HG02588 (cell line): ENCODE measurements at regions not wholly inside any gene's neighbourhood (a gene's known extent, or its start where the extent isn't known, plus 50 kb on each side); places are given as distances from the start of the nearest gene placed in this dataset.
"Not testable (repeated sequence)": the region's sequence is repeated elsewhere in the genome, so short reads cannot be mapped to it uniquely, and the experiment has no call there.

ENCODE experiments used
- ATAC-seq: cut with Tn5 transposase; IDR thresholded peaks from one replicate; pipeline ENCODE4 v1.9.1; 2021; ENCODE audit warnings: mild to moderate bottlenecking, moderate library complexity; ENCODE audit not compliant: unreplicated experiment

- not testable (repeated sequence) for ATAC-seq
These were observed 765.4 kb downstream of the TAF11L14 start for GRCh38 chr5:18399461-18400327.

DNA sequence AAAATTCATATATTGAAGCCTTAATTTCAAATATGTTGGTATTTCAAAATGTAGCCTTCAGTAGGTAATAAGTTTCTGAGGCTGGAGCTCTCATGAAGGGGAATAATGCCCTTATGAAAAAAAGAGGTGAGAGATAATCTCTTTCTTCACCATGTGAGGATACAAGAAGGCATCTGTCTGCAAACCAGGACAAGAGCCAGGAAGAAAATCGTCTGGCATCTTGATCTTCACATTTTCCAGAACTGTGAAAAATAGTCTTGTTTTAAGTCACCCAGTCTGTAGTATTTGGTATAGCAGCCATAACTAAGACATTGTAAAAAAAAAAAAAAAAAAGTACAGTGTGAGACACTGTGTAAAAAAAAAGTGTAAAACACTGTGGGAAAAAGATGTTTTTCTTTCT lies 768.9 kb downstream of the TAF11L14 start:
- ATAC-seq = no peak

DNA sequence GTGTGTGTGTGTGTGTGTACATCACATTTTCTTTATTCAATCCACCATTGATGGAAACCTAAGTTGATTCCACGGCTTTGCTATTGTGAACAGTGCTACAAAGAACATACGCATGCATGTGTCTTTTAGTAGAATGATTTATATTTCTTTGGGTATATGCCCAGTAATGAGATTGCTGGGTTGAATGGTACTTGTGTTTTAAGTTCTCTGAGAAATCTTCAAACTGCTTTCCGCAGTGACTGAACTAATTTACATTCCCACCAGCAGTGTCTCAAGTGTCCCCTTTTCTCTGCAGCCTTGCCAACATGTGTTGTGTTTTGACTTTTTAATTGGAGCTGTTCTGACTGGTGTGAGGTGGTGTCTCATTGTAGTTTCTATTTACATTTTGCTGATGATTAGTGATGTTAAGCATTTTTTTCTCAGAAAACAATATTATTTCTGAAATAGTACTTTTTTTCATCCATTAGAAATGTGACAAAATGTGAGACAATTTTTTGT lies 769.7 kb downstream of the TAF11L14 start:
- ATAC-seq = no peak

GRCh38 chr5:18420711-18421110 lies 786.5 kb downstream of the TAF11L14 start:
- no peak for ATAC-seq

- no peak for ATAC-seq
These were observed 799.1 kb downstream of the TAF11L14 start for GRCh38 chr5:18433336-18433735.

GRCh38 chr5:18438126-18438525 lies 803.9 kb downstream of the TAF11L14 start:
- no peak for ATAC-seq

DNA sequence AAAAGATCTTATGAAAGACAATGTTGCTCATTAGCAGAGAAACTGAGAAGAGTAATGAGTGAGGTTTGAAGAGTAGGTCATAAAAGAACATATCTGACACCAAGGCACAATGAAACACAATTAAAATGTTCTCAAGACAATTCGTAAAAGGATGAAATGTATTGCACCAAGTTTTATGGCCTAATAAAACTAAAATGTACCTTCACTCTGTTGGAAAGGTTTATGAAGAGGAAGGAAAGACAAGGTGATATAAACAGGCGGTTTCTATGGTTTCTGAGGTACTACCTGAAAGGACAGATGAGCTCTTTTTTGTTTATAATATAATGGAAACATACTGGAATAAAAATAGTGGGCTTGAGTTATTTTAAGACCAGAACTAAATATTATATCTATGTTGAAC lies 821.3 kb downstream of the TAF11L14 start:
- no peak for ATAC-seq

GRCh38 chr5:18457255-18457654 lies 823.0 kb downstream of the TAF11L14 start:
- no peak for ATAC-seq

DNA sequence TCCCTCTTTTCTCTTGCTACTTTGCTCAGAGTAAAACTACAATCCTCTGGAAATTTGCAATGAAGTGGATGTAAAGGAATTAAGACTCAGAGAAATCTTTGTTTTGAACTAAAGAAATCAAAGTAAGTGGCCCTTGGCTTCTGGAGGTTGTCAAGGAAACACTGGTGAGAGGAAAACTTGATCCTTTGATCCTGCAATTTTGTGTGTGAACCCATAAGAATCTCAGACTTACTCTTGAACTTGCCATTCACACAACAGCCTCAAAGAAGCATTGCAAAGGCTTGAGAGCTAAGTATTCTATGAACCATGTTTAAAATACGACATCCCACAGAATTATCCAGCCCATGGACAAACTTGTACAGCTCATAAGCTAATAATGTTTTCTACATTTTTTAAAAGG lies 827.5 kb downstream of the TAF11L14 start:
- ATAC-seq = no peak

DNA sequence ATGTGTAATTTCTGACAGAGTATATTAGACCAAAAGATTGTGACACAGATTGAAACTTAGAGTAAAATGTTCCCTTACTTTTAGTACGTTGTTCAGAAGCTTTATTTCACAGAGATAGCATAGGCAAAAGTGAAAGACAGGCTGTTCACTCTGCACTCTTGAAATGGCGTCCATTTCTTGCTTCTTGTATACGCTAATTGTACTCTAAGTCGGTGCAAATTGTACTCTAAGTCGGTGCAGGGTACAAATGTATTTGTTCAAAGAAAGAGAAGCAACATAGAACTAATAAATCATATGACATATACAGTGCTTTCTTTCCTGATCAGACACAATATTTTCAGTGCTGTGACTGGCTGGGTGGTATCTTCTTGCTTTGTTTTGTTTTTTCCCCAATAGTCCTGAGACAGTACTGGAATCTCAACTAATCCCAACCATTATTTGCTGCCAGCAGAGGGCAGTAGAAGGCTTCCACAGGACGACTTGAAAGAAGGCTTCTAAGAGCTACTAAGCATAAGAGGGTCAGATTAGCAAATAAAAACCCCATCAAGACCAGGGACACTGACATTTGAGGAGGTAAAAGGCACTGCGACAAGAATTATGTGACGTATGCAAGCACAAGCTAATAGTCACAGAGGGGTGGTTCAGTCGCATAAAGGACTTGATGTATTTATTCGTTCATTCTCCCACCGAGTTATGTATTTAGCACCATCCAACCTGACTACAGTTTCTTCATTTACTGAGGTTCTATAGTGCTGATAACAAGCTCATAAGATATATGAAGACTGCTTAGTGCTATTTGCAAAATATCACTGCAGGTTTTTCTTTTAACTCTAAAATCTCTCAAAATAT lies 831.8 kb downstream of the TAF11L14 start:
- ATAC-seq = peak; percentile 85

GRCh38 chr5:18466731-18467130 lies 832.5 kb downstream of the TAF11L14 start:
- ATAC-seq = no peak

- not testable (repeated sequence) for ATAC-seq
These were observed 837.5 kb downstream of the TAF11L14 start for GRCh38 chr5:18471791-18472190.

DNA sequence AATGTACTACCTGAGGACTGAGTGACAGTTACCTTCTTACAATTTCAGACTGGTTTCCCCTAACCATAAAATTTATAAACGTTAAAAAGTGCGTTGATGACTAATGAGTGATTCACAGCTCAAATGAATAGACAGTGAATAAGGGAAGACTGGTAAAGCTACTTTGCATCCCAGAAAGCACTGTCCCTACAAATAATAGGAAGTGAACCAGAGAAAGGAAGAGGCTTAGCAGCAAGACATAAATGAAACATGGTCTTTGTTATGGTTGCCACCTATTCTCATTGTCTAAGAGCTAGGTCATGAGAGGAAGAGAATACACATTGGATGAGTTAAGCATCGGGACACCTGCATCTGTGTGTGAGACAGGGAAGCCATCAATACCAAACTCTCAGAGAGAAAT lies 849.2 kb downstream of the TAF11L14 start:
- ATAC-seq = no peak

GRCh38 chr5:18487928-18488480 lies 853.7 kb downstream of the TAF11L14 start:
- no peak for ATAC-seq

GRCh38 chr5:18489703-18490102 lies 855.4 kb downstream of the TAF11L14 start:
- ATAC-seq = no peak

GRCh38 chr5:18491349-18491748 lies 857.1 kb downstream of the TAF11L14 start:
- ATAC-seq = no peak

GRCh38 chr5:18495157-18495556 lies 860.9 kb downstream of the TAF11L14 start:
- no peak for ATAC-seq

GRCh38 chr5:18496041-18496440 lies 861.8 kb downstream of the TAF11L14 start:
- ATAC-seq = no peak

GRCh38 chr5:18497089-18497488 lies 862.8 kb downstream of the TAF11L14 start:
- ATAC-seq = no peak

DNA sequence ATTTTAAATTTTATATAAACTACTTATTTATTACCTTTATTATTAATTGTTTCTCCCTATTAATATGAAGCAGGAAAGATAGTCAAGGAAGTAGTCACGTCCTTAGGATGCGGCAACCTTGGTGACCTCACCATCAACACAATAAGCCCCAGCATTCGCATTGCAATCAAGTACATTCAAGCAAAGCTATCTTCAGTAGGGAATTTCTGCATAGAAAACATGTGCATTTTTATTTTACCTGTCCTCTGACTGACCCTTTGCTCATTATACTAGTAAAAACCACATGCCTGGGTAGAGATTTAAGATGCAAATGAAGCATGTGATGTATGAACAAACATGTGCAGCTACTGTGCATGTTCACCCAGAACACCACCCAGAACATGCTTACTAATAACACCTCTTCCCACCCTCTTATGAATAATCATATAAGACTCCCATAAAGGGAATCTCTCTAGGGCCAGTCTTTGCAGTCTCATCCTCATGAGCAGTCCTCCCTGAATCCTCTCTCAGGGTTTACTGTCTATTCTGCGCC lies 869.6 kb downstream of the TAF11L14 start:
- no peak for ATAC-seq

GRCh38 chr5:18507114-18507513 lies 872.9 kb downstream of the TAF11L14 start:
- no peak for ATAC-seq
